WTC11 (cell line): ENCODE measurements at regions not wholly inside any gene's neighbourhood (a gene's known extent, or its start where the extent isn't known, plus 50 kb on each side); places are given as distances from the start of the nearest gene placed in this dataset.

Experiments
- ATAC-seq: fragments of 200-7000 bp; cut with Tn5 transposase; 2 replicates; pipeline ENCODE4 v1.10.0; 2021; ENCODE audit warnings: mild to moderate bottlenecking, moderate library complexity
- CTCF ChIA-PET: fragments of 300-600 bp; sonication (Branson Sonifier 250); formaldehyde crosslinking; loops from one replicate; lab custom pipeline; 2021; ENCODE audit warnings: antibody characterized with exemption; lab: Charles Lee
- POLR2A ChIA-PET: fragments of 350-600 bp; sonication (Branson Sonifier 250); formaldehyde crosslinking; loops from one replicate; lab custom pipeline; 2021; ENCODE audit warnings: antibody characterized with exemption; lab: Charles Lee
- DNase-seq: peaks from one replicate; pipeline ENCODE4 v3.0.0; 2021; ENCODE audit warnings: low spot score
- H3K27ac Mint-ChIP-seq: 2 replicates; pipeline ENCODE4 v1.8.0; 2021; ENCODE audit warnings: mixed read lengths
- H3K27me3 Mint-ChIP-seq: 2 replicates; pipeline ENCODE4 v1.8.0; 2021; ENCODE audit warnings: low read depth, mild to moderate bottlenecking, moderate library complexity, mixed read lengths
- H3K36me3 Mint-ChIP-seq: 2 replicates; pipeline ENCODE4 v1.8.0; 2021; ENCODE audit warnings: mixed read lengths
- H3K4me1 Mint-ChIP-seq: 2 replicates; pipeline ENCODE4 v1.8.0; 2022; ENCODE audit warnings: mixed read lengths
- H3K4me3 Mint-ChIP-seq: 2 replicates; pipeline ENCODE4 v1.8.0; 2021; ENCODE audit warnings: mild to moderate bottlenecking, moderate library complexity, mixed read lengths
- H3K9me3 Mint-ChIP-seq: 2 replicates; pipeline ENCODE4 v1.8.0; 2021; ENCODE audit warnings: mixed read lengths
- CBFB ChIP-seq: sonication (generic); formaldehyde crosslinking; IDR thresholded peaks from 2 replicates; pipeline ENCODE4 v1.8.1; 2022; ENCODE audit warnings: mild to moderate bottlenecking, low read depth, missing genetic modification reagents
- GRHL2 ChIP-seq: fragments of 250-450 bp; sonication (Bioruptor Pico); IDR thresholded peaks from 2 replicates; pipeline ENCODE4 v1.8.0; 2022; ENCODE audit warnings: mild to moderate bottlenecking, moderate library complexity; ENCODE audit not compliant: insufficient replicate concordance, severe bottlenecking
- NFYB ChIP-seq: sonication (generic); formaldehyde crosslinking; conservative IDR thresholded peaks from 2 replicates; pipeline ENCODE4 v1.8.0; 2022; ENCODE audit warnings: low read depth, missing genetic modification reagents
- SMAD3 ChIP-seq: sonication (generic); formaldehyde crosslinking; IDR thresholded peaks from 2 replicates; pipeline ENCODE4 v1.8.0; 2022; ENCODE audit warnings: missing genetic modification reagents, mild to moderate bottlenecking, borderline replicate concordance
- SMAD4 ChIP-seq: sonication (generic); formaldehyde crosslinking; IDR thresholded peaks from 2 replicates; pipeline ENCODE4 v1.8.0; 2022; ENCODE audit warnings: mild to moderate bottlenecking, missing genetic modification reagents
- ZBTB21 ChIP-seq: sonication (generic); formaldehyde crosslinking; IDR thresholded peaks from 2 replicates; pipeline ENCODE4 v1.8.1; 2023; ENCODE audit warnings: mild to moderate bottlenecking, missing genetic modification reagents, borderline replicate concordance
- ZNF512 ChIP-seq: sonication (generic); formaldehyde crosslinking; IDR thresholded peaks from 2 replicates; pipeline ENCODE4 v1.8.1; 2022; ENCODE audit warnings: missing genetic modification reagents, borderline replicate concordance
- TF ChIP-seq, protein P1 (sequence below): sonication (generic); formaldehyde crosslinking; IDR thresholded peaks from 2 replicates; pipeline ENCODE4 v1.8.0; 2023; ENCODE audit warnings: missing genetic modification reagents, mild to moderate bottlenecking, borderline replicate concordance
- TF ChIP-seq, protein P2 (sequence below): fragments of 250-450 bp; sonication (Bioruptor Pico); conservative IDR thresholded peaks from 2 replicates; pipeline ENCODE4 v1.9.0; 2021; ENCODE audit warnings: mild to moderate bottlenecking
- TF ChIP-seq, protein P3 (sequence below): sonication (generic); formaldehyde crosslinking; IDR thresholded peaks from 2 replicates; pipeline ENCODE4 v1.8.0; 2022; ENCODE audit warnings: mild to moderate bottlenecking, missing genetic modification reagents

GRCh38 chr9:24487250-24487861 lies 58.3 kb downstream of the IZUMO3 start:
- Mint-ChIP-seq H3K36me3 (no peaks in the 10 kb centered on the region), H3K4me3 (no peak overlapping the region), H3K9me3 (no peaks in the 10 kb centered on the region)
- peak; percentile 59 for ATAC-seq
- DNase-seq = no peak
- TF ChIP-seq, protein P1, sequence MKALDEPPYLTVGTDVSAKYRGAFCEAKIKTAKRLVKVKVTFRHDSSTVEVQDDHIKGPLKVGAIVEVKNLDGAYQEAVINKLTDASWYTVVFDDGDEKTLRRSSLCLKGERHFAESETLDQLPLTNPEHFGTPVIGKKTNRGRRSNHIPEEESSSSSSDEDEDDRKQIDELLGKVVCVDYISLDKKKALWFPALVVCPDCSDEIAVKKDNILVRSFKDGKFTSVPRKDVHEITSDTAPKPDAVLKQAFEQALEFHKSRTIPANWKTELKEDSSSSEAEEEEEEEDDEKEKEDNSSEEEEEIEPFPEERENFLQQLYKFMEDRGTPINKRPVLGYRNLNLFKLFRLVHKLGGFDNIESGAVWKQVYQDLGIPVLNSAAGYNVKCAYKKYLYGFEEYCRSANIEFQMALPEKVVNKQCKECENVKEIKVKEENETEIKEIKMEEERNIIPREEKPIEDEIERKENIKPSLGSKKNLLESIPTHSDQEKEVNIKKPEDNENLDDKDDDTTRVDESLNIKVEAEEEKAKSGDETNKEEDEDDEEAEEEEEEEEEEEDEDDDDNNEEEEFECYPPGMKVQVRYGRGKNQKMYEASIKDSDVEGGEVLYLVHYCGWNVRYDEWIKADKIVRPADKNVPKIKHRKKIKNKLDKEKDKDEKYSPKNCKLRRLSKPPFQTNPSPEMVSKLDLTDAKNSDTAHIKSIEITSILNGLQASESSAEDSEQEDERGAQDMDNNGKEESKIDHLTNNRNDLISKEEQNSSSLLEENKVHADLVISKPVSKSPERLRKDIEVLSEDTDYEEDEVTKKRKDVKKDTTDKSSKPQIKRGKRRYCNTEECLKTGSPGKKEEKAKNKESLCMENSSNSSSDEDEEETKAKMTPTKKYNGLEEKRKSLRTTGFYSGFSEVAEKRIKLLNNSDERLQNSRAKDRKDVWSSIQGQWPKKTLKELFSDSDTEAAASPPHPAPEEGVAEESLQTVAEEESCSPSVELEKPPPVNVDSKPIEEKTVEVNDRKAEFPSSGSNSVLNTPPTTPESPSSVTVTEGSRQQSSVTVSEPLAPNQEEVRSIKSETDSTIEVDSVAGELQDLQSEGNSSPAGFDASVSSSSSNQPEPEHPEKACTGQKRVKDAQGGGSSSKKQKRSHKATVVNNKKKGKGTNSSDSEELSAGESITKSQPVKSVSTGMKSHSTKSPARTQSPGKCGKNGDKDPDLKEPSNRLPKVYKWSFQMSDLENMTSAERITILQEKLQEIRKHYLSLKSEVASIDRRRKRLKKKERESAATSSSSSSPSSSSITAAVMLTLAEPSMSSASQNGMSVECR (CRISPR knock-in tag) = no peak
- TF ChIP-seq, protein P2, sequence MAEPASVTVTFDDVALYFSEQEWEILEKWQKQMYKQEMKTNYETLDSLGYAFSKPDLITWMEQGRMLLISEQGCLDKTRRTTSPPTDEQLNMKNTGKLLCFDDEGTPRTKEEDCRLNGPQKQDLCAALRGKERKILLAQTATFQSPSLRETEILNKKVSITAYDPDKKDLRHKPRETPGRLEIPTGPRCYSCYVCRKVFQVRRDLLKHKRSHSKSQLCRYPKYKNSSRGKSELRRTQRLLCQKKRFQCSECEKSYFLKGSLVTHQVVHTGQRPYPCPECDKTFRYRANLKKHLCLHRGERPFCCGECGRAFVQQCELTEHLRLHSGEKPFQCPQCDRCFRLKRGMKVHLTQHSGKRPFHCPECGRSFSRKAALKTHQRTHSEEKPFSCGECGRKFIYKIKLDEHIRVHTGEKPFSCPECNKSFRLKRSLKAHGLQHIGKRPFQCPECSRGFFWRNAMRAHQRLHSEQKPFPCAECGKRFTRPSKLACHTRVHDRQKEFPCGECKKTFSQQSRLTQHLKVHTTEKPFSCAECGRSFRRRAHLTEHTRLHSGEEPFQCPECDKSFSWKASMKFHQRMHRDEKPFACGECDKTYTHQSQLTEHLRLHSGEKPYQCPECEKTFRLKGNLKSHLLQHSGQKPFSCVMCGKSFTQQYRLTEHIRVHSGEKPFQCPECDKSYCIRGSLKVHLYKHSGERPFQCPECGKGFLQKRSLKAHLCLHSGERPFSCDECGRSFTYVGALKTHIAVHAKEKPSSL = no peak
- TF ChIP-seq NFYB (CRISPR knock-in tag) (no peak), ZBTB21 (CRISPR knock-in tag) (no peak), SMAD4 (no peak)
- TF ChIP-seq, all 79 proteins: peak for 0
- POLR2A ChIA-PET = interaction anchor here (0.6 kb wide), 2 partner anchors 61 to 540 kb away, joined by 3 read pairs; no protein-coding TSS in a partner anchor
- Mint-ChIP-seq H3K27me3 (no peaks in the 10 kb centered on the region), H3K27ac (peak overlapping the region; percentile 83), H3K4me1 (peaks cover 58% of the 10 kb centered on the region)
- CTCF ChIA-PET = interaction anchor here (1.0 kb wide), 1 partner anchor 9 kb away, joined by 3 read pairs; no protein-coding TSS in a partner anchor

DNA sequence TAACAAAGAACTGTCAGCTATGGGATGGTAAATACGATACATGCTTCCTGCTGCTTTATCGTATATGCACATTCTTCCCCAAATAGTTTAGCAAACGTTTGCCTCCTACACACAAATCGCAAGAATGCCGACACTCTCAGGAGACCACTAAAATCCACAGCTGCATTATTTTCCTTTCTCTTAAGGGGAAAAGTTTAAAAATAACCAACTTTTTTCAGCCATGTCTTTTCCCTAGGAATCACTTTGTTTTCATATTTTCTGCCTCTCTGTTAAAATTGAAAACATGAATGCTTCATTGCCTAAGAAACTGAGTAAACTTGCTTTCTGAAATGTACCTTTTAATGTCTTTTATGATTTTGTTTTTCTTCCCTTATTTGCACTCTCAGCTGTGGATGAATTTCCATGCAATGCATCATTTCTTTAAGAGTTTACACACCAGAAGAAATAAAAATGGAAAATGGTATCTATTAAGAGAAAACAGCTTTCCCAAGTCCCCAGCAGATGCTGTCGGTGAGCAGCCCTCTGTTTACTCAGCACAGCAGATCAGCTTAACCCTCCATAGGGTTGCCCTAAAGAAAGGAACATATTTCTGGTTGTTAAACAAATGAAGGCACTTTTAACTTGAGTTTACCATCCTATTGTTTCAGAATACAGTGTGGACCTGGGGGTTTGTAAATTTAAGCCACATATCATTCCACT lies 66.2 kb downstream of the IZUMO3 start:
- H3K4me3 Mint-ChIP-seq = peak overlapping the region; percentile 14; the same call in 1 of the 2 replicates
- H3K36me3 Mint-ChIP-seq = no peaks in the 10 kb centered on the region
- ATAC-seq (peak; percentile 87), DNase-seq (no peak)
- H3K9me3 Mint-ChIP-seq = no peaks in the 10 kb centered on the region
- H3K27ac Mint-ChIP-seq = peak overlapping the region; percentile 71
- ChIA-PET POLR2A (no interaction called here), CTCF (no interaction called here)
- no peaks in the 10 kb centered on the region for H3K27me3 Mint-ChIP-seq
- H3K4me1 Mint-ChIP-seq = peaks cover 42% of the 10 kb centered on the region
- TF ChIP-seq GRHL2 (CRISPR knock-in tag) = no peak
- TF ChIP-seq NFYB (CRISPR knock-in tag) = no peak
- TF ChIP-seq CBFB (CRISPR knock-in tag) = no peak
- no peak for TF ChIP-seq SMAD3
- no peak for TF ChIP-seq ZNF512 (CRISPR knock-in tag)
- TF ChIP-seq, protein P3, sequence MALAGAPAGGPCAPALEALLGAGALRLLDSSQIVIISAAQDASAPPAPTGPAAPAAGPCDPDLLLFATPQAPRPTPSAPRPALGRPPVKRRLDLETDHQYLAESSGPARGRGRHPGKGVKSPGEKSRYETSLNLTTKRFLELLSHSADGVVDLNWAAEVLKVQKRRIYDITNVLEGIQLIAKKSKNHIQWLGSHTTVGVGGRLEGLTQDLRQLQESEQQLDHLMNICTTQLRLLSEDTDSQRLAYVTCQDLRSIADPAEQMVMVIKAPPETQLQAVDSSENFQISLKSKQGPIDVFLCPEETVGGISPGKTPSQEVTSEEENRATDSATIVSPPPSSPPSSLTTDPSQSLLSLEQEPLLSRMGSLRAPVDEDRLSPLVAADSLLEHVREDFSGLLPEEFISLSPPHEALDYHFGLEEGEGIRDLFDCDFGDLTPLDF = no peak
- TF ChIP-seq, all 79 proteins: peak for 0
